ENCODE measurements at regions not wholly inside any gene's neighbourhood (a gene's known extent, or its start where the extent isn't known, plus 50 kb on each side); places are given as distances from the start of the nearest gene placed in this dataset.

DNA sequence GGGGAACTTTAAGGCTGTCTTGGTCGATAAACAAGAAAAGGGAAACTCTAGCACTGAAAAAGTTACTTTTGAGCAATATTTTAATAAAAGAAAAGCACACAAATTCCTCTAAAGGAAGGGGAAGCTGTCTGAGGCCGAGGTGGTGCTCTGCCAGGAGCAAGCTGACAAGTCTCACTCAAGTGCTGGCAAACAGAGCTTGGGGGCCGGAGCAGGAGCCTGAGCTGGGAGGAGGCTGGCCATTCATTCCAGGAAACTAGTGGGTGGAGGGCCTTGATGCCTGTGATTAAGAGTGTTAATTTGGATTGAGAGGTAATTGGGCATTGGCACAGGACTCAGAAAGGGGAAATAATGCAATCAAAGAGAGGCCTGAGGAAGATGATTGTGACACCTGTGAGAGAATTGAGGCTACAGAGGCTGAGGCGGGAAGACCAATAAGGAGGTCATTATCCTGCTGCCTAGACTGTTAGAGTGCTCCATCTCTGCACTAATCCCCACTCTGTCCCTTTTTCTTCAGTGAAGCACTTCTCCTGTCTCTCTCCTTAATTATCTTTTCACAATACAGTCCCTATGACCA, 154.9 kb upstream of the COL1A2 start:
- TF ChIP-seq, protein P1, sequence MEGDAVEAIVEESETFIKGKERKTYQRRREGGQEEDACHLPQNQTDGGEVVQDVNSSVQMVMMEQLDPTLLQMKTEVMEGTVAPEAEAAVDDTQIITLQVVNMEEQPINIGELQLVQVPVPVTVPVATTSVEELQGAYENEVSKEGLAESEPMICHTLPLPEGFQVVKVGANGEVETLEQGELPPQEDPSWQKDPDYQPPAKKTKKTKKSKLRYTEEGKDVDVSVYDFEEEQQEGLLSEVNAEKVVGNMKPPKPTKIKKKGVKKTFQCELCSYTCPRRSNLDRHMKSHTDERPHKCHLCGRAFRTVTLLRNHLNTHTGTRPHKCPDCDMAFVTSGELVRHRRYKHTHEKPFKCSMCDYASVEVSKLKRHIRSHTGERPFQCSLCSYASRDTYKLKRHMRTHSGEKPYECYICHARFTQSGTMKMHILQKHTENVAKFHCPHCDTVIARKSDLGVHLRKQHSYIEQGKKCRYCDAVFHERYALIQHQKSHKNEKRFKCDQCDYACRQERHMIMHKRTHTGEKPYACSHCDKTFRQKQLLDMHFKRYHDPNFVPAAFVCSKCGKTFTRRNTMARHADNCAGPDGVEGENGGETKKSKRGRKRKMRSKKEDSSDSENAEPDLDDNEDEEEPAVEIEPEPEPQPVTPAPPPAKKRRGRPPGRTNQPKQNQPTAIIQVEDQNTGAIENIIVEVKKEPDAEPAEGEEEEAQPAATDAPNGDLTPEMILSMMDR (IDR thresholded peaks at IDR 0.05) = no peak
- H3K27ac ChIP-seq = no peak overlapping the region
- H3K4me1 ChIP-seq = no peaks in the 10 kb centered on the region
- H3K4me3 ChIP-seq = no peak overlapping the region
- H3K9me3 ChIP-seq = no peaks in the 10 kb centered on the region
- intact Hi-C loops (cut with DNase I; ENCODE audit: low total_unique reads) = no loop called here
- peak in 1 of 2 donors; percentile 32 for DNase-seq
- H3K36me3 ChIP-seq = no peaks in the 10 kb centered on the region
- no peaks in the 10 kb centered on the region for H3K27me3 ChIP-seq

DNA sequence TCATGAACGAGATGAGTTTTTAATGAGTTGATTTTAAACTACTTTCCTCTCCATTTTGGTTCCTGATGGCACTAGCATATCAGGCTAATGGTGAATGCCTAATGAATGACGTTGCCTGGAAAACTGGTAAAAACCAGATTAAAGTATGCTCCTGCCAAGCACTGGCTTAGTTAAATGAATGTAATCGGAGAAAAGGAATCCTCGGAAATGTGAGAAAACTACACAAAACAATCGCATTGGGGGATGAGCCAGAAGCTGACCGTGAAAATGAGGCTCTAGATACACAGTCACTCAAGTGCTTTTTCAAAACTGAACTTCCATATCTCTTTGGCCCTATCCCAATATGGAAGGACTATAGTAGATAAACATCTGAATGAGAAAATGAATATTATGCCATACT, 153.8 kb upstream of the COL1A2 start:
- TF ChIP-seq, protein P1 (IDR thresholded peaks at IDR 0.05) = no peak
- intact Hi-C loops (cut with DNase I; ENCODE audit: low total_unique reads) = no loop called here
- Histone ChIP-seq H3K4me3 (no peak overlapping the region), H3K27me3 (no peaks in the 10 kb centered on the region), H3K36me3 (no peaks in the 10 kb centered on the region), H3K27ac (no peak overlapping the region), H3K9me3 (no peaks in the 10 kb centered on the region), H3K4me1 (no peaks in the 10 kb centered on the region)
- no peak for DNase-seq

DNA sequence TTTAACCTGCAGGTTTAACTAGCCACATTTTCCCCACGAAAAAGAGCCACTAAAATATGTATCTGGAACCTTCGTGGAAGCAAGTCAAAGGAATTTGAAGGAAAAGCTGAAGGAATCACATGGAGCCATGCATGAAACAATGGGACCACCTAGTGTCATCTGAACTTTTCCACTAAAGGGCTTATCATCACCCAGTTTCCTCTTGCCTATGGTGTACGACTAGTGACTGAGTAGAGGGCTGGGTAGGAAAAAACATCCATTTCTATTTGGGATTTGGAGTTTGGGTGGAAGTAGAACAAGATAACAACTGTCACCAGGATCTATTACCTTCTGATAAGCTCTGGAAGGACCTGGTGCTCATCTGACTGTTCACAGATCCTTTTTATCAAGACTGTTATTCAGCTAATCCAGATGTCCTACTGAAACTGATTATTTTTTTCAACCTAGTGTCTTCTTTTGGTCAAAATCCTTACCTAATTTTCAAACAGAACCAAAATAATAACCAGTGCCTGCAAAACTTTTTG, 153.2 kb upstream of the COL1A2 start:
- Histone ChIP-seq H3K4me3 (no peak overlapping the region), H3K27me3 (no peaks in the 10 kb centered on the region), H3K9me3 (no peaks in the 10 kb centered on the region), H3K27ac (no peak overlapping the region), H3K4me1 (no peaks in the 10 kb centered on the region), H3K36me3 (no peaks in the 10 kb centered on the region)
- no peak for DNase-seq
- intact Hi-C loops (cut with DNase I; ENCODE audit: low total_unique reads) = no loop called here
- TF ChIP-seq, protein P1 (IDR thresholded peaks at IDR 0.05) = no peak

DNA sequence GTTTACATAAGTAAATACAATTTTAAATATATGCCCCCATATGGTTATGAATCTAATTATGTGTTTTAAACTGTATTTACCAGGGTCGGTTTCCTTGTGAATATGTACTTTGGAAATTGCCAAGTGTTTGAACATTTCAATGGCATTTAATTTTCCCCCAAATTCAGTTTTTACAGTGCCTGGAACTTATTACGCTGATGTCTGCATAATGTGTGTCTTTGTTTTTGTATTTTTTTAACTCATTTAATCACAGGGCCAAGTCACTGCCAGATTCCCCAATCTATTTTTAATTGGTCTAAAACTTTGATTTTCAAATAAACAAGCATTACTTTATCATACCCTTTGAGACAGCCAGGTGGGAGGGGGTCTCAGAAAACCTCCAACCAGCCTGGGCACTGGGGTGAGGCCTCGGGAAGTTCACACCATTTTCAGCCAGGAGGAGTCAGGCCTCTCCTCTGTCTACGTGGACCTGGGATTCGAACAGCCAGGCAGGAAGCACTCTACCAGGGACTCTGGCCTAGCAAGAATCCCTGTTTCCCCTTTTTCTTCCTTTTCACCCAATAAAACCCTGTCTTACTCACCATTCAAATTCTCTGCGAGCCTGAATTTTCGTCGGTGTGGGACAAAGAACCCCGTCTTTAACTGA, 151.5 kb upstream of the COL1A2 start:
- intact Hi-C loops (cut with DNase I; ENCODE audit: low total_unique reads) = no loop called here
- Histone ChIP-seq H3K27ac (no peak overlapping the region), H3K9me3 (no peaks in the 10 kb centered on the region), H3K27me3 (no peaks in the 10 kb centered on the region), H3K36me3 (no peaks in the 10 kb centered on the region), H3K4me1 (no peaks in the 10 kb centered on the region), H3K4me3 (no peak overlapping the region)
- TF ChIP-seq, protein P1 (IDR thresholded peaks at IDR 0.05) = no peak
- DNase-seq = no peak

DNA sequence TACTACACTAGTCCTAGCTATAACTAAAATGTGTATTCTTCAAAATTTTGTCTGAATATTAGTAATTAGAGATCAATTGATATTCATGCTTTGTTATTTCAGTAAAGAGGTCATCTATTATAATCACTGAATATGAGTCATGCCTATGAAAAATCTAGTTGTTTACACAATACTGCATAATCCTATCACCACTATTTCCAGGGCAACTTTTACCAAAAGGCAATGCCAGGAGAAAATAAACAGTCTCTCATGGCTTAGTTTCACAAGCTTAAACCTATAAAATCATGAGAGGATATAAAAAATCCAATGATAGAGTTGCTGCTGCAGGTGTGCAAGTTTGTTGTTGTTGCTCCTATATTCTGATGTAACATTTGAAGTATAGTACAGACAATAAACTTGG, 149.9 kb upstream of the COL1A2 start:
- Histone ChIP-seq H3K27me3 (no peaks in the 10 kb centered on the region), H3K27ac (no peak overlapping the region), H3K4me3 (no peak overlapping the region), H3K36me3 (no peaks in the 10 kb centered on the region), H3K9me3 (no peaks in the 10 kb centered on the region), H3K4me1 (no peaks in the 10 kb centered on the region)
- TF ChIP-seq, protein P1 (IDR thresholded peaks at IDR 0.05) = no peak
- intact Hi-C loops (cut with DNase I; ENCODE audit: low total_unique reads) = no loop called here
- DNase-seq = no peak

Measured in tibial artery (tissue), 4 donors.